Lung (tissue), 11 donors: ENCODE measurements at regions not wholly inside any gene's neighbourhood (a gene's known extent, or its start where the extent isn't known, plus 50 kb on each side); places are given as distances from the start of the nearest gene placed in this dataset.

Source experiments
- ATAC-seq: fragments of 200-7000 bp; cut with Tn5 transposase; one replicate; pipeline ENCODE4 v1.9.1; 2020; ENCODE audit warnings: moderate number of reproducible peaks; ENCODE audit not compliant: insufficient read depth, low FRiP score
- DNase-seq, 3 donors: peaks; one replicate each; pipeline ENCODE4 v3.0.0-alpha.2; 2013 to 2017
- H3K27ac ChIP-seq, 2 donors: one replicate each; pipeline ENCODE4 v1.5.1; 2013; ENCODE audit warnings: mild to moderate bottlenecking in 2 of 2, moderate library complexity in 2 of 2, control low read depth in 1 of 2, inconsistent platforms in 1 of 2, low read depth in 1 of 2, low read length in 1 of 2
- H3K27me3 ChIP-seq, 3 donors: one replicate each; pipeline ENCODE4 v1.5.1; 2013; ENCODE audit warnings: low read length in 2 of 3; ENCODE audit not compliant: control insufficient read depth in 3 of 3, insufficient read depth in 3 of 3
- H3K36me3 ChIP-seq, 4 donors: one replicate each; pipeline ENCODE4 v1.5.1; 2013; ENCODE audit warnings: low read length in 4 of 4, mild to moderate bottlenecking in 1 of 4, moderate library complexity in 1 of 4; ENCODE audit not compliant: control insufficient read depth in 4 of 4, insufficient read depth in 4 of 4
- H3K4me1 ChIP-seq, 5 donors: one replicate each; pipeline ENCODE4 v1.5.1; 2013; ENCODE audit warnings: low read length in 5 of 5, mild to moderate bottlenecking in 2 of 5, moderate library complexity in 1 of 5; ENCODE audit not compliant: control insufficient read depth in 5 of 5, insufficient read depth in 5 of 5
- H3K4me3 ChIP-seq: one replicate; pipeline ENCODE4 v1.5.1; 2013; ENCODE audit warnings: mild to moderate bottlenecking, control low read depth, moderate library complexity
- H3K9ac ChIP-seq, 2 donors: one replicate each; pipeline ENCODE4 v1.5.1; 2013; ENCODE audit warnings: low read length in 2 of 2, control low read depth in 1 of 2; ENCODE audit not compliant: insufficient read depth in 1 of 2
- H3K9me3 ChIP-seq, 4 donors: one replicate each; pipeline ENCODE4 v1.5.1; 2013; ENCODE audit warnings: low read length in 3 of 4, mild to moderate bottlenecking in 1 of 4, moderate library complexity in 1 of 4; ENCODE audit not compliant: control insufficient read depth in 4 of 4, insufficient read depth in 3 of 4
- CTCF ChIP-seq: IDR thresholded peaks from 2 replicates; pipeline ENCODE4 v1.5.1; 2012; ENCODE audit warnings: mild to moderate bottlenecking; ENCODE audit errors: control extremely low read depth, extremely low read depth
- WGBS, 2 donors: extraction: QIAGEN DNeasy Blood & Tissue Kit; methylation state at CpG; one replicate each; pipeline ENCODE4 v1.1.7; 2013; 5-methylcytosine and 5-hydroxymethylcytosine counted together
- donor health status: control.
- donor health status: control.
- donor health status: Bipolar disorder and iron deficiency.
- donor health status: healthy.
- donor health status: DM: yes; HTN: yes; CAD: no.

DNA sequence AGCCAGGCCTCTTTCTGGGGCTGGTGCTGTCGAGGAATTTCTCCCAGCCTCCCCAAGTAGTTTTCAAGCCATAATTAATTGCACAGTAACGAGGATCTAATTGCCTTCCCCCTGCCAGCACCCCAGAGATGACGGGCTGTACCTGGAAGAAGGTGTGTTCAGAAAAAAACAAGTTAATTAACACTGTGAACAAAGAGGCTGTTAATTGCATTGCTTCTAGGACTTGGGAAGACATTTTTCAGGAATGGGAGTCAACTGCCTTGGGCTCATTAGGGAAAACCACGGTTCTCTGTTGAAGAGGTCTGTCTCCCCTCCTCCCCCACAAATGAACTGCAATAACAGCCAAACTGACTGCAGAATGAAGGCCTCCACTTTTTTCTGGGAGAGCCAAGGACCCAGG, 176.7 kb downstream of the CCT6B start:
- H3K4me1 ChIP-seq = no peaks in the 10 kb centered on the region
- H3K9ac ChIP-seq = no peak overlapping the region
- no peak overlapping the region for H3K4me3 ChIP-seq
- 44 to 48% methylated on average over 4 of the region's 4 CpGs for WGBS, 2 donors
- H3K27me3 ChIP-seq = no peaks in the 10 kb centered on the region
- H3K36me3 ChIP-seq = no peaks in the 10 kb centered on the region
- no peak for TF ChIP-seq CTCF
- ATAC-seq (no peak), DNase-seq (no peak)
- no peak overlapping the region for H3K27ac ChIP-seq
- peaks cover 0 to 21% (median 0%) of the 10 kb centered on the region in 4 donors for H3K9me3 ChIP-seq

DNA sequence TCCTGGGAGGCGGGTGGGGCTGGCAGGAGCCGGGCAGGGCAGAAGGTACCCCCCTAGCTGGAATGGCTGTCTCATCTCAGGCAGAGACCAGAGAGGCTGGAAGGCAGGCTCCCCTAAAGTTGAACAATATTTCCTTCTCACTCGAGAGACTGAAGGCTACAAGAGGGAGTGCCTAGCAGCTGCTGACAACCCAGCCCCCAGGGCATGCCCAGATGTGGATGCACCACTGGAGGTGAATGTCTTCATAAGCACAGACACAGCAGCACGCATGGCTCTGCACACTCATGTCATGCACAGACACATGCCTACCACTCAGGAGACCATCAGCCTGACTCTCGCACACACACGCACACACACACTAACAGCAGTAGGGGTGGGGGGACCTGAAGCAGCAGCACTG, 179.0 kb downstream of the CCT6B start:
- ATAC-seq (no peak), DNase-seq (no peak)
- no peak overlapping the region for H3K9ac ChIP-seq
- WGBS, 2 donors = 85 to 92% methylated on average over 6 of the region's 6 CpGs
- no peaks in the 10 kb centered on the region for H3K36me3 ChIP-seq
- peaks cover 0 to 2% (median 0%) of the 10 kb centered on the region in 3 donors for H3K27me3 ChIP-seq
- H3K9me3 ChIP-seq = peaks cover 0 to 24% (median 0%) of the 10 kb centered on the region in 4 donors
- H3K4me3 ChIP-seq = no peak overlapping the region
- H3K4me1 ChIP-seq = no peaks in the 10 kb centered on the region
- TF ChIP-seq CTCF = no peak
- no peak overlapping the region for H3K27ac ChIP-seq

- H3K27me3 ChIP-seq = peaks cover 0 to 2% (median 0%) of the 10 kb centered on the region in 3 donors
- 54 to 56% methylated on average over 12 of the region's 12 CpGs for WGBS, 2 donors
- DNase-seq (no peak), ATAC-seq (no peak)
- no peak overlapping the region for H3K9ac ChIP-seq
- H3K36me3 ChIP-seq = no peaks in the 10 kb centered on the region
- no peak overlapping the region for H3K27ac ChIP-seq
- H3K9me3 ChIP-seq = peaks cover 0 to 24% (median 0%) of the 10 kb centered on the region in 4 donors
- H3K4me1 ChIP-seq = no peaks in the 10 kb centered on the region
- H3K4me3 ChIP-seq = no peak overlapping the region
- TF ChIP-seq CTCF = no peak
Measured at GRCh38 chr17:34781571-34782108, 179.6 kb downstream of the CCT6B start.

DNA sequence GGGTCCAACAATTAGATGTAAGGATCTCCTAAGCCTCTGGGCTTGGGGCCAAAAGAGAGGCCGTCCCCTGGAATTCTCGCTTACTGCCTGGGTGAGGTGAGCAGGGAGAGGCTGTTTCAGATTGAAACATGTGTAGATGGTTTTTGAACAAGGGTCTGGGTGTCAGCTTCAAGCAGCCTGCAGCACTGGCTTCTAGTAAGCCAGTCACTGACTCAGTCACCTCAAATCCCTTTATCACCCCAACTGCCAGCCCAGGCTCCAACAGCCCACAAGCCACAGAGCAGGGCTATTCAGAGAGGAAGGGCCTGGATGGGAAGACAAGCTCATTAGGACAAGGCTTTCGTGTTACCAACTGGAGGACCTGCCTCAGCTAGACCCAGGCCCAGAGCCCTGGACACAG, 180.2 kb downstream of the CCT6B start:
- Histone ChIP-seq H3K36me3 (no peaks in the 10 kb centered on the region), H3K9me3 (peaks cover 0 to 24% (median 0%) of the 10 kb centered on the region in 4 donors), H3K9ac (no peak overlapping the region), H3K27ac (no peak overlapping the region), H3K4me1 (no peaks in the 10 kb centered on the region), H3K27me3 (peaks cover 0 to 2% (median 0%) of the 10 kb centered on the region in 3 donors), H3K4me3 (no peak overlapping the region)
- TF ChIP-seq CTCF = no peak
- no peak for DNase-seq
- 72 to 78% methylated on average over 3 of the region's 3 CpGs for WGBS, 2 donors
- no peak for ATAC-seq
